Loucy (cell line): ENCODE measurements at regions not wholly inside any gene's neighbourhood (a gene's known extent, or its start where the extent isn't known, plus 50 kb on each side); places are given as distances from the start of the nearest gene placed in this dataset.

ENCODE experiments used
- H2AFZ ChIP-seq: fragments of 200-600 bp; sonication (generic); 2 replicates; pipeline ENCODE4 v1.6.0; 2016; ENCODE audit warnings: antibody characterized with exemption, mild to moderate bottlenecking, low read length, moderate library complexity
- H3F3A ChIP-seq: fragments of 200-600 bp; 2 replicates; pipeline ENCODE4 v1.6.0; 2016; ENCODE audit warnings: antibody characterized with exemption, low read depth, mild to moderate bottlenecking
- H3K27me3 ChIP-seq: fragments of 200-600 bp; sonication (generic); 2 replicates; pipeline ENCODE4 v1.6.1; 2014; ENCODE audit warnings: low read length, mild to moderate bottlenecking; ENCODE audit not compliant: insufficient read depth, poor library complexity, severe bottlenecking
- H3K36me3 ChIP-seq: fragments of 200-600 bp; sonication (generic); 2 replicates; pipeline ENCODE4 v1.6.1; 2016; ENCODE audit warnings: low read length; ENCODE audit not compliant: insufficient read depth
- H3K4me1 ChIP-seq: fragments of 200-600 bp; sonication (generic); 2 replicates; pipeline ENCODE4 v1.5.1; 2014; ENCODE audit warnings: low read length, mild to moderate bottlenecking; ENCODE audit not compliant: insufficient read depth, poor library complexity, severe bottlenecking
- H3K4me2 ChIP-seq: fragments of 200-600 bp; sonication (generic); 2 replicates; pipeline ENCODE4 v1.6.0; 2014; ENCODE audit warnings: antibody characterized with exemption, low read length, low read depth, mild to moderate bottlenecking; ENCODE audit not compliant: poor library complexity, severe bottlenecking
- H3K4me3 ChIP-seq: fragments of 200-600 bp; sonication (generic); 2 replicates; pipeline ENCODE4 v1.5.1; 2014; ENCODE audit warnings: low read length, mild to moderate bottlenecking, mixed read lengths; ENCODE audit not compliant: poor library complexity, severe bottlenecking
- H3K79me2 ChIP-seq: fragments of 200-600 bp; sonication (generic); 2 replicates; pipeline ENCODE4 v1.6.1; 2014; ENCODE audit warnings: low read length; ENCODE audit not compliant: insufficient read depth
- H3K9ac ChIP-seq: fragments of 200-600 bp; sonication (generic); 2 replicates; pipeline ENCODE4 v1.6.0; 2014; ENCODE audit warnings: mild to moderate bottlenecking, low read depth, low read length, moderate library complexity; ENCODE audit not compliant: poor library complexity, severe bottlenecking
- H3K9me2 ChIP-seq: fragments of 200-600 bp; sonication (generic); replicated peaks from 2 replicates; pipeline ENCODE4 v1.6.1; 2016; ENCODE audit warnings: low read depth, low read length, mixed read lengths
- H3K9me3 ChIP-seq: fragments of 200-600 bp; sonication (generic); 2 replicates; pipeline ENCODE4 v1.6.1; 2014; ENCODE audit warnings: mild to moderate bottlenecking, antibody characterized with exemption, low read length, low read depth; ENCODE audit not compliant: insufficient read depth
- H4K20me1 ChIP-seq: fragments of 200-600 bp; sonication (generic); 2 replicates; pipeline ENCODE4 v1.6.0; 2014; ENCODE audit warnings: antibody characterized with exemption, low read length, mild to moderate bottlenecking; ENCODE audit not compliant: insufficient read depth, poor library complexity, severe bottlenecking
- CTCF ChIP-seq: fragments of 200-600 bp; sonication (generic); conservative IDR thresholded peaks from 2 replicates; pipeline ENCODE4 v1.5.1; 2014; ENCODE audit warnings: mild to moderate bottlenecking, antibody characterized with exemption, low read length
- EZH2phosphoT487 ChIP-seq: fragments of 200-600 bp; IDR thresholded peaks from 2 replicates; pipeline ENCODE4 v1.6.1; 2018; ENCODE audit warnings: antibody characterized with exemption, mild to moderate bottlenecking, moderate library complexity, borderline replicate concordance

GRCh38 chr10:105992928-105993327, 1171.6 kb downstream of the SORCS1 start:
- Histone ChIP-seq H3K4me1 (no peaks in the 10 kb centered on the region), H2AFZ (no peak overlapping the region), H3K4me2 (no peak overlapping the region), H3K27me3 (no peaks in the 10 kb centered on the region), H4K20me1 (no peaks in the 10 kb centered on the region), H3F3A (no peaks in the 10 kb centered on the region), H3K9me2 (no peaks in the 10 kb centered on the region), H3K79me2 (no peaks in the 10 kb centered on the region), H3K9me3 (no peaks in the 10 kb centered on the region), H3K9ac (no peak overlapping the region), H3K36me3 (no peaks in the 10 kb centered on the region), H3K4me3 (no peak overlapping the region)
- no peak for TF ChIP-seq EZH2phosphoT487
- no peak for TF ChIP-seq CTCF

- H3K9me2 ChIP-seq, result no peaks in the 10 kb centered on the region
- no peaks in the 10 kb centered on the region for H3K27me3 ChIP-seq
- H3K4me1 ChIP-seq, result no peaks in the 10 kb centered on the region
- no peaks in the 10 kb centered on the region for H3K79me2 ChIP-seq
- H3F3A ChIP-seq, result no peaks in the 10 kb centered on the region
- no peak for TF ChIP-seq EZH2phosphoT487
- no peak for TF ChIP-seq CTCF
- H3K9ac ChIP-seq, result no peak overlapping the region
- H4K20me1 ChIP-seq, result no peaks in the 10 kb centered on the region
- no peaks in the 10 kb centered on the region for H3K9me3 ChIP-seq
- no peak overlapping the region for H2AFZ ChIP-seq
- no peak overlapping the region for H3K4me3 ChIP-seq
- no peak overlapping the region for H3K4me2 ChIP-seq
- no peaks in the 10 kb centered on the region for H3K36me3 ChIP-seq
These were observed 1174.0 kb downstream of the SORCS1 start for GRCh38 chr10:105990529-105990928.

GRCh38 chr10:105989995-105990394, 1174.5 kb downstream of the SORCS1 start:
- Histone ChIP-seq H3K79me2 (no peaks in the 10 kb centered on the region), H3F3A (no peaks in the 10 kb centered on the region), H3K9me3 (no peaks in the 10 kb centered on the region), H3K27me3 (no peaks in the 10 kb centered on the region), H3K4me1 (no peaks in the 10 kb centered on the region), H3K36me3 (no peaks in the 10 kb centered on the region), H2AFZ (no peak overlapping the region), H3K4me3 (no peak overlapping the region), H3K4me2 (no peak overlapping the region), H3K9ac (no peak overlapping the region), H3K9me2 (no peaks in the 10 kb centered on the region), H4K20me1 (no peaks in the 10 kb centered on the region)
- TF ChIP-seq CTCF (no peak), EZH2phosphoT487 (no peak)
